ENCODE measurements at regions not wholly inside any gene's neighbourhood (a gene's known extent, or its start where the extent isn't known, plus 50 kb on each side); places are given as distances from the start of the nearest gene placed in this dataset.

DNA sequence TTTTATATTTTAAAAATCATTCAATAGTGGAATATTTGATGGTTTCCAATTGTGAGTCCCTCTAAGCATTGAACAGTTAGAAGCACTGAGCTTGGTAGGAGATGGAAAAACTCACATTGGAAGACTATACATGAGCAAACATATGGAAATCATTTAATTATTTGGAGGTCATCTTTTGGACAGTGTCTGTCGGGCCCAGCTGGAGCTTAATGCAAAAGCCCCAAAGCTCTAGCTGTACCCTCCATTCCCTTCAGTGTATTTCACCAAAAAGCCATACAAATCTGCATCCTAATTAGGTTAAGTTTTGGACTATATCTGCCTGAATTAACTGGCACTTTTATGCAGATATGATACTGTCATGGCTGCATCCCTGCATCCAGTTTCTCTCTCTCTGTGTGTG is 365.7 kb downstream of the FLRT2 start:
- H3K27ac ChIP-seq (ENCODE audit: low read length), result no peak overlapping the region
- H3F3A ChIP-seq (ENCODE audit: insufficient read depth, low read length, poor library complexity, severe bottlenecking), result no peaks in the 10 kb centered on the region
- H4K20me1 ChIP-seq (ENCODE audit: insufficient read depth), result no peaks in the 10 kb centered on the region
- H3K4me2 ChIP-seq (ENCODE audit: low read length), result no peak overlapping the region
- no peaks in the 10 kb centered on the region for H3K9me3 ChIP-seq (ENCODE audit: low read length)
- no peak overlapping the region for H3K9ac ChIP-seq (ENCODE audit: low read length)
- H3K4me3 ChIP-seq (ENCODE audit: low read length), result no peak overlapping the region
- no peaks in the 10 kb centered on the region for H3K9me2 ChIP-seq (ENCODE audit: insufficient read depth, low read length)
- H3K36me3 ChIP-seq (ENCODE audit: insufficient read depth, low read length), result no peaks in the 10 kb centered on the region
- no peaks in the 10 kb centered on the region for H3K79me2 ChIP-seq (replicated peaks; ENCODE audit: insufficient read depth, low read length)
- H3K27me3 ChIP-seq (ENCODE audit: insufficient read depth, low read depth, low read length), result no peaks in the 10 kb centered on the region
- no peak overlapping the region for H2AFZ ChIP-seq (ENCODE audit: low read depth, low read length)
- TF ChIP-seq EP300 (conservative IDR thresholded peaks at IDR 0.05; ENCODE audit: poor library complexity, severe bottlenecking), result no peak
- TF ChIP-seq SMC3 (conservative IDR thresholded peaks at IDR 0.05; ENCODE audit: poor library complexity), result no peak
- no peak for TF ChIP-seq RAD21 (conservative IDR thresholded peaks at IDR 0.05)
- no peak for TF ChIP-seq REST (IDR thresholded peaks at IDR 0.05; ENCODE audit: borderline replicate concordance)
- TF ChIP-seq, protein P1, sequence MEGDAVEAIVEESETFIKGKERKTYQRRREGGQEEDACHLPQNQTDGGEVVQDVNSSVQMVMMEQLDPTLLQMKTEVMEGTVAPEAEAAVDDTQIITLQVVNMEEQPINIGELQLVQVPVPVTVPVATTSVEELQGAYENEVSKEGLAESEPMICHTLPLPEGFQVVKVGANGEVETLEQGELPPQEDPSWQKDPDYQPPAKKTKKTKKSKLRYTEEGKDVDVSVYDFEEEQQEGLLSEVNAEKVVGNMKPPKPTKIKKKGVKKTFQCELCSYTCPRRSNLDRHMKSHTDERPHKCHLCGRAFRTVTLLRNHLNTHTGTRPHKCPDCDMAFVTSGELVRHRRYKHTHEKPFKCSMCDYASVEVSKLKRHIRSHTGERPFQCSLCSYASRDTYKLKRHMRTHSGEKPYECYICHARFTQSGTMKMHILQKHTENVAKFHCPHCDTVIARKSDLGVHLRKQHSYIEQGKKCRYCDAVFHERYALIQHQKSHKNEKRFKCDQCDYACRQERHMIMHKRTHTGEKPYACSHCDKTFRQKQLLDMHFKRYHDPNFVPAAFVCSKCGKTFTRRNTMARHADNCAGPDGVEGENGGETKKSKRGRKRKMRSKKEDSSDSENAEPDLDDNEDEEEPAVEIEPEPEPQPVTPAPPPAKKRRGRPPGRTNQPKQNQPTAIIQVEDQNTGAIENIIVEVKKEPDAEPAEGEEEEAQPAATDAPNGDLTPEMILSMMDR (IDR thresholded peaks at IDR 0.05; ENCODE audit: poor library complexity, severe bottlenecking), result no peak
- TF ChIP-seq EZH2 (IDR thresholded peaks at IDR 0.05; ENCODE audit: borderline replicate concordance, insufficient read depth, low read length, poor library complexity, severe bottlenecking), result no peak

- Histone ChIP-seq H3K9ac (ENCODE audit: low read length) (no peak overlapping the region), H3K27ac (ENCODE audit: low read length) (no peak overlapping the region), H4K20me1 (ENCODE audit: insufficient read depth) (no peaks in the 10 kb centered on the region), H3K4me2 (ENCODE audit: low read length) (no peak overlapping the region), H3K9me3 (ENCODE audit: low read length) (no peaks in the 10 kb centered on the region), H3K79me2 (replicated peaks; ENCODE audit: insufficient read depth, low read length) (no peaks in the 10 kb centered on the region), H2AFZ (ENCODE audit: low read depth, low read length) (no peak overlapping the region), H3K27me3 (ENCODE audit: insufficient read depth, low read depth, low read length) (no peaks in the 10 kb centered on the region), H3F3A (ENCODE audit: insufficient read depth, low read length, poor library complexity, severe bottlenecking) (no peaks in the 10 kb centered on the region), H3K36me3 (ENCODE audit: insufficient read depth, low read length) (no peaks in the 10 kb centered on the region), H3K9me2 (ENCODE audit: insufficient read depth, low read length) (no peaks in the 10 kb centered on the region), H3K4me3 (ENCODE audit: low read length) (no peak overlapping the region)
- TF ChIP-seq EZH2 (IDR thresholded peaks at IDR 0.05; ENCODE audit: borderline replicate concordance, insufficient read depth, low read length, poor library complexity, severe bottlenecking) (no peak), SMC3 (conservative IDR thresholded peaks at IDR 0.05; ENCODE audit: poor library complexity) (no peak), TAF1 (IDR thresholded peaks at IDR 0.05; ENCODE audit: low read depth) (no peak), EP300 (conservative IDR thresholded peaks at IDR 0.05; ENCODE audit: poor library complexity, severe bottlenecking) (no peak), POLR2AphosphoS5 (IDR thresholded peaks at IDR 0.05) (no peak), REST (IDR thresholded peaks at IDR 0.05; ENCODE audit: borderline replicate concordance) (no peak), MXI1 (conservative IDR thresholded peaks at IDR 0.05; ENCODE audit: poor library complexity, severe bottlenecking) (no peak), RAD21 (conservative IDR thresholded peaks at IDR 0.05) (no peak)
- TF ChIP-seq, protein P1 (IDR thresholded peaks at IDR 0.05; ENCODE audit: poor library complexity, severe bottlenecking), result no peak
Observed at GRCh38 chr14:85892251-85892650, 362.3 kb downstream of the FLRT2 start.
